SU-DHL-6 (cell line): ENCODE measurements at regions not wholly inside any gene's neighbourhood (a gene's known extent, or its start where the extent isn't known, plus 50 kb on each side); places are given as distances from the start of the nearest gene placed in this dataset.

Experiments
- H2AFZ ChIP-seq: fragments of 200-600 bp; sonication (generic); 2 replicates; pipeline ENCODE4 v1.6.1; 2014; ENCODE audit warnings: low read depth, mild to moderate bottlenecking, moderate library complexity, mixed read lengths, antibody characterized with exemption, low read length; ENCODE audit not compliant: severe bottlenecking
- H3F3A ChIP-seq: fragments of 200-600 bp; shearing (Covaris generic); 2 replicates; pipeline ENCODE4 v1.6.0; 2016; ENCODE audit warnings: antibody characterized with exemption, mild to moderate bottlenecking; ENCODE audit not compliant: insufficient read depth
- H3K27ac ChIP-seq: fragments of 200-600 bp; sonication (generic); 2 replicates; pipeline ENCODE4 v1.5.1; 2016; ENCODE audit warnings: low read depth, mild to moderate bottlenecking, low read length, moderate library complexity, mixed read lengths
- H3K27me3 ChIP-seq: fragments of 200-600 bp; sonication (generic), shearing (Covaris generic); 2 replicates; pipeline ENCODE4 v1.6.0; 2014; ENCODE audit warnings: mild to moderate bottlenecking, low read length
- H3K36me3 ChIP-seq: fragments of 200-600 bp; sonication (generic); 2 replicates; pipeline ENCODE4 v1.6.1; 2014; ENCODE audit warnings: mild to moderate bottlenecking, low read length, mixed read lengths
- H3K4me2 ChIP-seq: fragments of 300-600, 200-600 bp; shearing (Covaris generic), sonication (generic); 2 replicates; pipeline ENCODE4 v1.6.0; 2014; ENCODE audit warnings: low read length, low read depth, mild to moderate bottlenecking; ENCODE audit not compliant: poor library complexity, severe bottlenecking
- H3K4me3 ChIP-seq: fragments of 200-600 bp; sonication (generic); 2 replicates; pipeline ENCODE4 v1.5.1; 2014; ENCODE audit warnings: antibody characterized with exemption, low read length, mild to moderate bottlenecking, mixed read lengths; ENCODE audit not compliant: insufficient read depth, poor library complexity, severe bottlenecking
- H3K79me2 ChIP-seq: fragments of 200-600 bp; sonication (generic); 2 replicates; pipeline ENCODE4 v1.6.1; 2014; ENCODE audit warnings: mild to moderate bottlenecking, low read length, moderate library complexity; ENCODE audit not compliant: insufficient read depth
- H3K9ac ChIP-seq: fragments of 200-600 bp; sonication (generic); 2 replicates; pipeline ENCODE4 v1.7.0; 2014; ENCODE audit warnings: mild to moderate bottlenecking, low read length
- H3K9me2 ChIP-seq: fragments of 200-600 bp; sonication (generic); replicated peaks from 2 replicates; pipeline ENCODE4 v1.6.1; 2014; ENCODE audit warnings: low read length; ENCODE audit not compliant: insufficient read depth
- H3K9me3 ChIP-seq: fragments of 200-600 bp; sonication (generic); 2 replicates; pipeline ENCODE4 v1.6.1; 2014; ENCODE audit warnings: low read length, mixed read lengths; ENCODE audit not compliant: insufficient read depth
- H4K20me1 ChIP-seq: fragments of 200-600 bp; sonication (generic); 2 replicates; pipeline ENCODE4 v1.6.1; 2014; ENCODE audit warnings: low read depth, mild to moderate bottlenecking, antibody characterized with exemption, low read length, moderate library complexity, mixed read lengths
- EZH2phosphoT487 ChIP-seq: fragments of 200-600 bp; sonication (generic), shearing (Covaris generic); conservative IDR thresholded peaks from 2 replicates; pipeline ENCODE4 v1.6.1; 2018; ENCODE audit warnings: mild to moderate bottlenecking, antibody characterized with exemption, low read length, moderate library complexity, mixed read lengths
- TF ChIP-seq, protein P1 (sequence below): fragments of 200-600 bp; sonication (generic); IDR thresholded peaks from one replicate; pipeline ENCODE4 v1.5.1; 2017; ENCODE audit warnings: antibody characterized with exemption, mild to moderate bottlenecking, low read length, moderate library complexity; ENCODE audit not compliant: insufficient read depth, poor library complexity, severe bottlenecking

DNA sequence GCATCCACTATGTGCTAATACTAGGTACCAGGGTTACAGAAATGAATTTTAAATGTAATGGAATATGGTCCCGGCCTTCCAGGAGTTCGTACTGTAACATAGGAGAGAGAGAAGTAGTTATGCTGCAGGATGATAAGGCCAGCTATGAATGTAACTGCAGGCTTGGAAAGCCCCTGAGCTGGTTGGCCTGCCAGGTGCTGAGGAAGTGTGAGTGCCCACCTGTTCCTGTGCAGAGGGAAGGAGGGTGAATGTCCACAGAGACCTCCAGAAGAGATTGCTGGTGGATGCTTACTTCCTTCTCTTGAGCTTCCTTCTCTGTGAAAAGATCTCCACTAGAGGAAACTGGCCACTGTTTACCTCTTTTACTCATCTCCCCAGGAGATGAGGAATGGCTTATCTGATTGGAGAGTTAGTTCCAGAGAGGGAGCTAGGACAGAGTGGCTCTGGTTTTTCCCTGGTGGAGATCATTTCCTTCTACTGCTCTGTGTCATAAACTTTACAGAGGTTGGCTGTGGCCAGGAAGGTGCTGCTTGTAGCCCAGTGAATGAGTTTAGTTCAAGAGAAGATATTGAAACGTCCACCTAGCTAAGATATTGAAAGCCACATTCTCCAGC, 114.0 kb upstream of the LNX1 start:
- H2AFZ ChIP-seq, result no peak overlapping the region
- no peak overlapping the region for H3K4me2 ChIP-seq
- no peak overlapping the region for H3K27ac ChIP-seq

DNA sequence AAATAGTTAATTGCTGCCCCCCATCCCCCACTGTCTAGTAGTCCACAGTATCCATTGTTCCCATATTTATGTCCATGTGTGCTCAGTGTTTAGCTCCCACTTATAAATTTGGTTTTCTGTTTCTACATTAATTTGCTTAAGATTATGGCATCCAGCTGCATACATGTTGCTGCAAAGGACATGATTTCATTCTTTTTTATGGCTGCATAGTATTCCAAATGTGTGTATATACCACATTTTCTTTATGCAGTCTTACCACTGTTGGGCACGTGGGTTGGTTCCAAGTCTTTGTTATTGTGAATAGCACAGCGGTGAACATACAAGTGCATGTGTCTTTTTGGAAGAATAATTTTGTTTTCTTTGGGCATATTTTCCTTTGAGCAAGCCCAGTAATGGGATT, 113.0 kb upstream of the LNX1 start:
- no peaks in the 10 kb centered on the region for H3K9me2 ChIP-seq
- no peak overlapping the region for H3K27ac ChIP-seq
- no peak overlapping the region for H2AFZ ChIP-seq
- no peak overlapping the region for H3K9ac ChIP-seq
- H3K9me3 ChIP-seq, result no peaks in the 10 kb centered on the region
- no peaks in the 10 kb centered on the region for H3K27me3 ChIP-seq
- H3K36me3 ChIP-seq, result no peaks in the 10 kb centered on the region
- no peak overlapping the region for H3K4me3 ChIP-seq
- no peaks in the 10 kb centered on the region for H3F3A ChIP-seq
- no peaks in the 10 kb centered on the region for H4K20me1 ChIP-seq
- no peaks in the 10 kb centered on the region for H3K79me2 ChIP-seq
- H3K4me2 ChIP-seq, result no peak overlapping the region
- TF ChIP-seq, protein P1, sequence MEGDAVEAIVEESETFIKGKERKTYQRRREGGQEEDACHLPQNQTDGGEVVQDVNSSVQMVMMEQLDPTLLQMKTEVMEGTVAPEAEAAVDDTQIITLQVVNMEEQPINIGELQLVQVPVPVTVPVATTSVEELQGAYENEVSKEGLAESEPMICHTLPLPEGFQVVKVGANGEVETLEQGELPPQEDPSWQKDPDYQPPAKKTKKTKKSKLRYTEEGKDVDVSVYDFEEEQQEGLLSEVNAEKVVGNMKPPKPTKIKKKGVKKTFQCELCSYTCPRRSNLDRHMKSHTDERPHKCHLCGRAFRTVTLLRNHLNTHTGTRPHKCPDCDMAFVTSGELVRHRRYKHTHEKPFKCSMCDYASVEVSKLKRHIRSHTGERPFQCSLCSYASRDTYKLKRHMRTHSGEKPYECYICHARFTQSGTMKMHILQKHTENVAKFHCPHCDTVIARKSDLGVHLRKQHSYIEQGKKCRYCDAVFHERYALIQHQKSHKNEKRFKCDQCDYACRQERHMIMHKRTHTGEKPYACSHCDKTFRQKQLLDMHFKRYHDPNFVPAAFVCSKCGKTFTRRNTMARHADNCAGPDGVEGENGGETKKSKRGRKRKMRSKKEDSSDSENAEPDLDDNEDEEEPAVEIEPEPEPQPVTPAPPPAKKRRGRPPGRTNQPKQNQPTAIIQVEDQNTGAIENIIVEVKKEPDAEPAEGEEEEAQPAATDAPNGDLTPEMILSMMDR, result no peak
- no peak for TF ChIP-seq EZH2phosphoT487

More for the DNA sequence above, 114.0 kb upstream of the LNX1 start:
- Histone ChIP-seq H3K27me3 (no peaks in the 10 kb centered on the region), H3F3A (no peaks in the 10 kb centered on the region), H3K4me3 (no peak overlapping the region), H3K9me2 (no peaks in the 10 kb centered on the region), H3K9me3 (no peaks in the 10 kb centered on the region), H4K20me1 (no peaks in the 10 kb centered on the region), H3K36me3 (no peaks in the 10 kb centered on the region), H3K79me2 (no peaks in the 10 kb centered on the region), H3K9ac (no peak overlapping the region)
- TF ChIP-seq, protein P1, result no peak
- TF ChIP-seq EZH2phosphoT487, result no peak

DNA sequence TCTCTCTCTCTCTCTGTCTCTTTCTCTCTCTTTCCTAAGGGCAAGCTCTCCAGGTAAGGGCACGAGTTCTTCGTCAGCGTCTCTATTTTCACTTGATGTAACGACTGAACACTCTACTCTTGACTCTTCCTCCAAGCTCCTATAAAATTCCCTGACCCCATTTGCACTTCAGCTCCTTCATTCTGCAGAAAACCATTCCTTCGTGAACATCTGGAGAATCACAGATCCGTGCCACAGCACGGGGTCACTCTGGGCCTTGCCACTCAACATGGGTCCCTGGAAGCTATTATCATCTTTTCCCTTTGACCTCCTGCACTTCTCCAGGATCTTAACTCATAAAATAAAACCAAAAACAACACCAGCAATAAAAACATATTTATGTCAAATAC, 112.0 kb upstream of the LNX1 start:
- TF ChIP-seq, protein P1, result no peak
- no peak for TF ChIP-seq EZH2phosphoT487
- no peak overlapping the region for H3K9ac ChIP-seq
- no peaks in the 10 kb centered on the region for H3K27me3 ChIP-seq
- H3K79me2 ChIP-seq, result no peaks in the 10 kb centered on the region
- H3K27ac ChIP-seq, result no peak overlapping the region
- no peaks in the 10 kb centered on the region for H3K9me3 ChIP-seq
- H2AFZ ChIP-seq, result no peak overlapping the region
- H3K4me3 ChIP-seq, result no peak overlapping the region
- H3K9me2 ChIP-seq, result no peaks in the 10 kb centered on the region
- no peaks in the 10 kb centered on the region for H4K20me1 ChIP-seq
- H3F3A ChIP-seq, result no peaks in the 10 kb centered on the region
- no peak overlapping the region for H3K4me2 ChIP-seq
- no peaks in the 10 kb centered on the region for H3K36me3 ChIP-seq
